HG03159 (cell line): ENCODE measurements at regions not wholly inside any gene's neighbourhood (a gene's known extent, or its start where the extent isn't known, plus 50 kb on each side); places are given as distances from the start of the nearest gene placed in this dataset.
"Not testable (repeated sequence)": the region's sequence is repeated elsewhere in the genome, so short reads cannot be mapped to it uniquely, and the experiment has no call there.

Source experiments
- ATAC-seq: cut with Tn5 transposase; IDR thresholded peaks from one replicate; pipeline ENCODE4 v1.9.1; 2021; ENCODE audit warnings: mild to moderate bottlenecking, moderate library complexity; ENCODE audit not compliant: unreplicated experiment

- ATAC-seq, result not testable (repeated sequence)
Measured at GRCh38 chr2:111315188-111315917, 194.6 kb downstream of the BCL2L11 start.

GRCh38 chr2:111316221-111316741 lies 195.6 kb downstream of the BCL2L11 start:
- not testable (repeated sequence) for ATAC-seq

- not testable (repeated sequence) for ATAC-seq
Measured at GRCh38 chr2:111316881-111317549, 196.3 kb downstream of the BCL2L11 start.

GRCh38 chr2:111319552-111319951 lies 198.8 kb downstream of the BCL2L11 start:
- ATAC-seq, result peak; percentile 69

- not testable (repeated sequence) for ATAC-seq
Measured at GRCh38 chr2:111320264-111320663, 199.6 kb downstream of the BCL2L11 start.

GRCh38 chr2:111320965-111321364 lies 200.3 kb downstream of the BCL2L11 start:
- not testable (repeated sequence) for ATAC-seq

- ATAC-seq, result not testable (repeated sequence)
Measured at GRCh38 chr2:111323384-111323783, 202.7 kb downstream of the BCL2L11 start.

- not testable (repeated sequence) for ATAC-seq
Measured at GRCh38 chr2:111327726-111328125, 207.0 kb downstream of the BCL2L11 start.

- ATAC-seq, result not testable (repeated sequence)
Measured at GRCh38 chr2:111329309-111329708, 208.6 kb downstream of the BCL2L11 start.

GRCh38 chr2:111331099-111331724 lies 210.5 kb downstream of the BCL2L11 start:
- ATAC-seq, result not testable (repeated sequence)

- not testable (repeated sequence) for ATAC-seq
Measured at GRCh38 chr2:111335220-111335907, 214.7 kb downstream of the BCL2L11 start.

GRCh38 chr2:111338474-111338873 lies 217.8 kb downstream of the BCL2L11 start:
- not testable (repeated sequence) for ATAC-seq

GRCh38 chr2:111339476-111339875 lies 218.8 kb downstream of the BCL2L11 start:
- not testable (repeated sequence) for ATAC-seq

GRCh38 chr2:111344590-111344989 lies 223.9 kb downstream of the BCL2L11 start:
- ATAC-seq, result not testable (repeated sequence)

- not testable (repeated sequence) for ATAC-seq
Measured at GRCh38 chr2:111345439-111345838, 224.7 kb downstream of the BCL2L11 start.

GRCh38 chr2:111346018-111346930 lies 225.6 kb downstream of the BCL2L11 start:
- ATAC-seq, result not testable (repeated sequence)

GRCh38 chr2:111347695-111348094 lies 227.0 kb downstream of the BCL2L11 start:
- ATAC-seq, result not testable (repeated sequence)

- ATAC-seq, result not testable (repeated sequence)
Measured at GRCh38 chr2:111348316-111348715, 227.6 kb downstream of the BCL2L11 start.

GRCh38 chr2:111355022-111355817 lies 234.5 kb downstream of the BCL2L11 start:
- ATAC-seq, result not testable (repeated sequence)
